Activated T-cell treated with anti-CD3 and anti-CD28 coated beads, Interleukin-2, amount 50 U/mL, for 4 hours (primary cell): ENCODE measurements at regions not wholly inside any gene's neighbourhood (a gene's known extent, or its start where the extent isn't known, plus 50 kb on each side); places are given as distances from the start of the nearest gene placed in this dataset.
"Not testable (repeated sequence)": the region's sequence is repeated elsewhere in the genome, so short reads cannot be mapped to it uniquely, and the experiment has no call there.

ENCODE experiments used
- ATAC-seq, 2 donors: fragments of 200-7000 bp; cut with Tn5 transposase; one replicate each; pipeline ENCODE4 v1.10.0; 2021
- DNase-seq: peaks from one replicate; pipeline ENCODE4 v3.0.0-alpha.2; 2020
- H3K27me3 Mint-ChIP-seq: one replicate; pipeline ENCODE4 v1.8.0; 2021; ENCODE audit warnings: low read depth, mixed read lengths
- H3K36me3 Mint-ChIP-seq: one replicate; pipeline ENCODE4 v1.8.0; 2022; ENCODE audit warnings: mixed read lengths; ENCODE audit not compliant: insufficient read depth
- H3K4me1 Mint-ChIP-seq: one replicate; pipeline ENCODE4 v1.8.0; 2021; ENCODE audit warnings: low read depth, mixed read lengths
- H3K4me3 Mint-ChIP-seq: one replicate; pipeline ENCODE4 v1.8.0; 2021; ENCODE audit warnings: mild to moderate bottlenecking, moderate library complexity, mixed read lengths
- H3K9me3 Mint-ChIP-seq: one replicate; pipeline ENCODE4 v1.8.0; 2021; ENCODE audit warnings: mixed read lengths

DNA sequence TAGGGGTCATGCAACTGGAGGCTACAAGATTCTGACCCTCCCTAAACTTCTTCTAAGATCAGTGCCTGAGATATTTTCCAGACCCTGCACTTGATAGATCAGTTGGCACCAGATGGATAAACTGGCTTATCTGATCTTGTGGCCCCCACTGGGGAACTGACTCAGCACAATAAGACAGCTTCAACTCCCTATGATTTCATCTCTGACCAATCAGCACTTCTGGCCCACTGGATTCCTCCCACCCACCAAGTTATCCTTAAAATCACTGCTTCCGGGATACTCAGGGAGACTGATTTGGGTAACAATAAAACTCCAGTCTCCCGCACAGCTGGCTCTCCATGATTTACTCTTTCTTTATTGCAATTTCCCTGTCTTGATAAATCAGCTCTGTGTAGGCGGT is 2180.4 kb upstream of the WWC1 start:
- ATAC-seq (no peak), DNase-seq (no peak)
- H3K27me3 Mint-ChIP-seq, result no peaks in the 10 kb centered on the region
- no peak overlapping the region for H3K4me3 Mint-ChIP-seq
- peaks cover 8% of the 10 kb centered on the region for H3K9me3 Mint-ChIP-seq
- no peaks in the 10 kb centered on the region for H3K4me1 Mint-ChIP-seq
- no peaks in the 10 kb centered on the region for H3K36me3 Mint-ChIP-seq

DNA sequence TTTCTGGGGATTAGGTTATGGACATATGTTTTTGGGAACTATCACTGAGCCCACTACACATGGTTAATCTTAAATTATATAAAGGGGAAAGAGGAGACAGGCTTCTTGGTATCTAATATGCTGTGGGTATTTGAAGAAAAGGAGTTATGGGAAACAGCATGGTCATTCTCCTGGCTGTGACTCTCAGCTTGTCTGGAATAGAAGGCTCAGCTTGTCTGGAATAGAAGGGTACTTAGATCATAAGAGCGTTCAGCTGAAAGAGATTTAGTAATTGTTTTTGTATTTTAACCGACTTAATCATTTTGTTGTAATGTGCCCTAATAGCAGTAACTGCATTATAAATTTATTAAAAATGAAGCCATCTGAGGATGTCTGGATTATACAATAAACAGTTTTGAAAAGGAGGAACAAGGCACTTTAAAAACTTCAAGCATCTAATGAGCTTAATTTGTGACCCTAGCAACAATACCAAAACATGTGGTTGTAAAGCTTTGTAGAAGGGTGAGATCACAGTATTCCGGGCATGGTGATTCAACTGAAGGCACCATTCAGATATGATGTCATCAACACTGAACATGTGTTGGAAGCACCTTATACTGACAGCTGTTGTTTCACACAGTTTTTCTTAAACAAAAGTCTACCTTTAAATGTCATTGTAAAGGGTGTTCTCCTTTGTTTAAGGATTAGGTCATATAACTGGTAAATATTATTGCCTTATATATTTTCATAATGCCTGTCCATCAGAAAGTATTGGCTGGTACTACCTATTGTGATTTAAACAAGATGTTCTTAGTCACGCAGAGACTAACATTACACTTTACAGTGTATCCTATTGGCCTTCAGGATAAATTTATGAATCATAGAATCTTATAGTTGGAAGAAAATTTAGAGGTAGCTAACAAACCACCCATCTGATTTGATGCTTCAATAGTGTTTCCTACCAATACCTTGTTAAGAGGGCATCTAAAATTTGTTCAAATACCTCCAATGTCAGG is 2174.1 kb upstream of the WWC1 start:
- ATAC-seq (no peak), DNase-seq (no peak)
- Mint-ChIP-seq H3K4me1 (no peaks in the 10 kb centered on the region), H3K27me3 (no peaks in the 10 kb centered on the region), H3K4me3 (no peak overlapping the region), H3K9me3 (peaks cover 13% of the 10 kb centered on the region), H3K36me3 (no peaks in the 10 kb centered on the region)

DNA sequence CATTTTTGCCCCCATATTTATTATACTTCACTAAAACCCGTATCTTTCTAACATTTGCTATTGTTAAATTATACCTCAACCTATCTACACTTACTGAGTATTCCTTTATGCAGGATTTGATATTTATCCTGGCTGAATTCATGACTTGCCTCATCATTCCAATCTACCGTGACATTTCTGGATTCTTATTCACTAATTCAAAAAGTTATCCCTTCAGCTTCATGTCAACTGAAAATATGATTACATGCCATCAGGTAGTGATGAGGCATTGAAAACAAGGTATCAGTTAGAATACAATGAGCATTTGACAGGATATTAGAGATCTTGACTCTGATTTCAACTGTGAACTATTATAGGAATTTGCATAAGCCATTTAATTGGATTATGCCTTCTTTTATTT is 2171.9 kb upstream of the WWC1 start:
- no peak overlapping the region for H3K4me3 Mint-ChIP-seq
- DNase-seq (no peak), ATAC-seq (no peak)
- no peaks in the 10 kb centered on the region for H3K27me3 Mint-ChIP-seq
- peaks cover 13% of the 10 kb centered on the region for H3K9me3 Mint-ChIP-seq
- H3K4me1 Mint-ChIP-seq, result no peaks in the 10 kb centered on the region
- no peaks in the 10 kb centered on the region for H3K36me3 Mint-ChIP-seq

DNA sequence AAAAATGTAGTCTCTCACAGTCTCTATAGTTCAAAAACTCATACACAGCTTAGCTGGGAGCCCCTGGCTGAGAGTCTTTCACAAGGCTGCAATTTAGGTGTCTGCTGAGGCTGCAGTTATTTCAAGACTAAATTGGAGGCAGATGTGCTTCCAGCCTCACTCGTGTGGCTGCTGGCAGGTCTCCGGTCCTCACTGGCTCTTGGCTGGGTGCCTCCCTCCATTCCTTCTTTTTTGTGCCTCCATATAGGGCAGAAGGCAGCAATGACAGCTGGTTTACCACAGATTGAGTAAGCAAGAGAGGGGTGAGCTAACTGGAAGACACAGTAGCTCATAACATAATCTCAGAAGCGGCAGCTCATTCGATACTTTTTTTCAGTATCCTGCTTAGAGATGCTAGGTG is 2167.7 kb upstream of the WWC1 start:
- Mint-ChIP-seq H3K27me3 (no peaks in the 10 kb centered on the region), H3K9me3 (peaks cover 5% of the 10 kb centered on the region), H3K4me1 (no peaks in the 10 kb centered on the region), H3K36me3 (no peaks in the 10 kb centered on the region), H3K4me3 (no peak overlapping the region)
- DNase-seq (no peak), ATAC-seq (no peak)

DNA sequence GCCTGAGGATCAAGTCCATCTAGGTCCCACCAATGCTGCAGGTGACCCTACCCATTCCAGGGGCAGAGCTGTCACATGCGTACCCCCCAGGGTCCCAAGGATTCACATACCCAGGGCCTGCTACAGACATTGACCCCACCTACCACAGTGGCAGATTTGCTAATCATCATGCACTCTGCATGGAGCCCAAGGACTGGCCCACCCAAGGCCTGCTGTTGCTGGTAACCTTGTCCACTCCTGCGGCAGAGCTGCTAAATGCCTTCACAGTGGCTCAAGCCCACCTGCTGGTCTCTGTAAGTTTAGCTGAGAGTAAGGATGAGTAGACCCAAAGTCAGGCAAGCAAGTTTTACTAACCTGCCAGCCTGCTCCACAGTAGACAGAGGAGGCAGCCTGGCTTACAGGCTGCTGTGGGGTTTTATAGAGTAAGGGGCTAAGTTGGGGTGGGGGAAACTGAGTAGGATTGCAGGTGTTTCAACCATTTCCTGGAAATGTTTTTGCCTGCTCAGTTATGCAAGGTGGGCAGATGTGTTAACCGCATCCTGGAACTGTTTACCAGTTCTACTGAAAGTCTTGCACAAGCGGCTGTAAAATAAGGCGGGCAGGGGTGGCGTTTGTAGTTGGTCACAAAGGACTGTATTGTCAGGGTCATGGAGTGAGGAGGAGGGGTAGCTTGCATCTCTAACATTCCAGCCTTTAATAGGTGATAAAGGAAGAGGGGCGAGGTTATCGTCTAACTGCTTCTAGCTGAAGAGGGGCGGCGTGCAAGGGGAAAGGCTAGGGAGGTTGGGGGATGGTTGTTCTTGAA is 2163.5 kb upstream of the WWC1 start:
- no peaks in the 10 kb centered on the region for H3K4me1 Mint-ChIP-seq
- no peak overlapping the region for H3K4me3 Mint-ChIP-seq
- peaks cover 3% of the 10 kb centered on the region for H3K9me3 Mint-ChIP-seq
- DNase-seq, result no peak
- H3K36me3 Mint-ChIP-seq, result no peaks in the 10 kb centered on the region
- no peaks in the 10 kb centered on the region for H3K27me3 Mint-ChIP-seq
- ATAC-seq, result no peak

DNA sequence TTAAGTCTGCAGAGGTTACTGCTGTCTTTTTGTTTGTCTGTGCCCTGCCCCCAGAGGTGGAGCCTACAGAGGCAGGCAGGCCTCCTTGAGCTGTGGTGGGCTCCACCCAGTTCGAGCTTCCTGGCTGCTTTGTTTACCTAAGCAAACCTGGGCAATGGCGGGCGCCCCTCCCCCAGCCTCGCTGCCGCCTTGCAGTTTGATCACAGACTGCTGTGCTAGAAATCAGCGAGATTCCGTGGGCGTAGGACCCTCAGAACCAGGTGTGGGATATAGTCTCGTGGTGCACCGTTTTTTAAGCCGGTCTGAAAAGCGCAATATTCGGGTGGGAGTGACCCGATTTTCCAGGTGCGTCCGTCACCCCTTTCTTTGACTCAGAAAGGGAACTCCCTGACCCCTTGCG is 2146.3 kb upstream of the WWC1 start:
- not testable (repeated sequence) for H3K4me3 Mint-ChIP-seq, DNase-seq, ATAC-seq, H3K36me3 Mint-ChIP-seq, H3K27me3 Mint-ChIP-seq, H3K4me1 Mint-ChIP-seq
- peaks cover 19% of the 10 kb centered on the region for H3K9me3 Mint-ChIP-seq

DNA sequence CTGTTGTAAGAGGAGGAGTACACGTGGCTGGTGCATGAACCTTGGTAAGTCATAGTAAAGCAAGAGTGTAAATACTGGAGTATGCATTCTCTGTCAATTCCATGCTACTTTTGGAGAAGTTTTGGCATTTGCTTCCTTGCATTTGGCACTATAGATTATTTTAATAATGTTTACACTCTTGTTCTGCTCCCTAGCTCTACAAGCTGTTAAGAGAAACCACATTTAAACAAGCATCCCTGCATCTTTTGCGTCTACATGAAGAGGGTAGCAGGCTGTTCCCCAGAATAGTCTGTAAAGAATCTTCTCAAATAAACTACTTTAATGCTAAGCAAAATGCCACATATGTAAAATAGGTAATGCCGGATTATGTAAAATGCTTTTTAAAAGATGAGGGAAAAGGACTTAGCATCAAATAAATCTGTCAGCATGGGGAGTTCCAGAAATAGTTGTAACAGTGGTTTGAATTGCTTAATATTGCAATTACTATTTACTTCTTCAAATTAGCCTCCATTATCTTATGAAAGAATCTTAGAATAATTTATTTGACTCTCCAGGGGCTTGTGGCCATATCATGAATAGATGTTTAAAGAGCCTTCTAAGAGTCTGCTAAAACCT is 2127.3 kb upstream of the WWC1 start:
- H3K9me3 Mint-ChIP-seq, result no peaks in the 10 kb centered on the region
- no peaks in the 10 kb centered on the region for H3K27me3 Mint-ChIP-seq
- no peaks in the 10 kb centered on the region for H3K4me1 Mint-ChIP-seq
- DNase-seq (no peak), ATAC-seq (no peak)
- H3K36me3 Mint-ChIP-seq, result no peaks in the 10 kb centered on the region
- no peak overlapping the region for H3K4me3 Mint-ChIP-seq

DNA sequence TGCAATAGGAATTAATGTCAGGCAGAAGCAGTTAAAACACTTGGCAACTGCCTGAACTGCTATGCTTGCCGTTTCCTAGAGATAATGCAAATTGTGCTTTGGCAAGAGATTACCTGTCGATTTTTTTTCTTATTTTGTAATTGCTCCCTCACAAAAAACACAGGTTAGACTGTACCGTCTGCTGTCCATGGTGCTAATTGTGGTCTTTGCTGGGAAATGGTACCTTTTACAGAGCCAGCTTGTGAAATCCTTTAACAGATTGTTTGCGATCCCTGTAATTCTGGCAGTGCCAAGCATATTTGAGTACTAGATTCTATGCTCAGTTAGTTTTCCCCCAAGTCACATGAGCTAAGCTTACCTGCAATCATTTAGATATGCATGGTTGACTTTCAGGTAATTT is 2125.8 kb upstream of the WWC1 start:
- Mint-ChIP-seq H3K27me3 (no peaks in the 10 kb centered on the region), H3K9me3 (peaks cover 2% of the 10 kb centered on the region), H3K4me1 (no peaks in the 10 kb centered on the region), H3K36me3 (no peaks in the 10 kb centered on the region), H3K4me3 (no peak overlapping the region)
- DNase-seq (no peak), ATAC-seq (no peak)

DNA sequence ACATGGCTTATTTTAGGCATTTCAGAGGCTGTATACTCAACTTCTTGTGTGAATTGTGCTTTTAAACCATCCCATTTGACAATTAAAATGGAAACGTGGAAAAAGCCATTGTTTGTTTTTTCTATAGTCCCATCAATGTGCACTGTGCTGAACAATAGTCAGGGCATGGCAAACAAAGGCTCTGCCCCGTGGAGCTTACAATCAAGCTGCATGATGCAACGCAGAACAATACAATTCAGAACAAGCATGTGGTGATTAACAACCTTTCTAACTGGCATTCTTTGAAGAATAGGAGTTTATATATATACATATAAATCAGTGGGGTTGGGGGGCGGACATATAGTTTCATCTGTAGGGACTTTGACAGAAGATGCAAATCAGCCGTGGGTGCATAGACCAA is 2125.4 kb upstream of the WWC1 start:
- H3K36me3 Mint-ChIP-seq, result no peaks in the 10 kb centered on the region
- no peaks in the 10 kb centered on the region for H3K4me1 Mint-ChIP-seq
- H3K27me3 Mint-ChIP-seq, result no peaks in the 10 kb centered on the region
- peaks cover 4% of the 10 kb centered on the region for H3K9me3 Mint-ChIP-seq
- DNase-seq (no peak), ATAC-seq (no peak)
- H3K4me3 Mint-ChIP-seq, result no peak overlapping the region

DNA sequence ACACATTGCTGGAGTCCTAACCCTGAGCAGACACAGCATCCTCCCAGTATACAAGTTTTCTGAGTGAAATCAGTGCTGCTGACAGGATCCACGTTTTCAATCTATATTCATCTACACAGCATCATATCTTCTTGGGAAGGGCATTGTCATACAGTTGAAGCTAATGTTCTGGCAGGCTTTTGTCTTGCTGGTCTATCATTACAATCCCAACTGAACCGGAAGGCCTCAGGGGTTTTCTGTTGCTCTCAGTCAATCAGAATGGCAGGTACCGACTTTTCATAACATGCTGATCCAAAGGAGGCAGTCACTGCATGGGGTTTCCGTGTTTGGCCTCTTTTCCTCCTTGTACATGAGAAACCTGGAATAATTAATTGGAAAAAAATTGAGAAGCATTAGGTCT is 2118.8 kb upstream of the WWC1 start:
- peaks cover 15% of the 10 kb centered on the region for H3K9me3 Mint-ChIP-seq

DNA sequence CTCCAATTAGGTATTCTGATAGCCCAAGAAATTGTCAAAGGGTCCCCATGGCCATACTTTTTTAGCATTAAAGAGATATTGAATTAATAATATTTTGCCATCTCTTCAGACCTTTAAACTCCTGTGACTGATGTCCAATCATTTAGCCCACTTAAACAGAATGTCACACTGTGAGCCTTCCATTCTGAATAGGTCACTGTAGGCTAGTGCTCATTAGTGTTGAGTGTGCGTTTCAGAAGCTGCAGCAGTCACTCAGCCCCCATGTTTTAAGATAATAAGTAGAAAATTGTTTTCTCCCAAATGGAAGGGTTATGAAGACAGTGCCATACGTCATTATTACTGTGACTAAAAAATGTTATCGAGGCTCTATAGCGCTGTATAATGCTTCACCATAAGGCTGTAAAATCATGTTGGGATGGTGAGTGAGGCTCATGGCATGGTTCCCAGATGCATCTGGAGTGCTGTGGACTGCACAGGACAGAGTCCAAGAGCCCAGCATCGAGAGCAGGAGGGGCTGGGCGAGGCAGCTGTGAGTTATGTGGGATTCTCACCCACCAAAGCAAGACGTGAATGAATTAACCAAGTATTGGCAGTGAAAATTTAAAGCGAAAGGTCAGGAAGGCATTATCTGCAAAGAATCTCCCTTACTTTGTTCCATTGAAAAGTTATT is 2112.9 kb upstream of the WWC1 start:
- no peak for ATAC-seq
- Mint-ChIP-seq H3K9me3 (peaks cover 17% of the 10 kb centered on the region), H3K27me3 (no peaks in the 10 kb centered on the region), H3K36me3 (no peaks in the 10 kb centered on the region), H3K4me1 (no peaks in the 10 kb centered on the region), H3K4me3 (no peak overlapping the region)
- no peak for DNase-seq

More for the DNA sequence above, 2118.8 kb upstream of the WWC1 start:
- ATAC-seq, result no peak
- Mint-ChIP-seq H3K36me3 (no peaks in the 10 kb centered on the region), H3K4me1 (no peaks in the 10 kb centered on the region), H3K27me3 (no peaks in the 10 kb centered on the region), H3K4me3 (no peak overlapping the region)
- no peak for DNase-seq

DNA sequence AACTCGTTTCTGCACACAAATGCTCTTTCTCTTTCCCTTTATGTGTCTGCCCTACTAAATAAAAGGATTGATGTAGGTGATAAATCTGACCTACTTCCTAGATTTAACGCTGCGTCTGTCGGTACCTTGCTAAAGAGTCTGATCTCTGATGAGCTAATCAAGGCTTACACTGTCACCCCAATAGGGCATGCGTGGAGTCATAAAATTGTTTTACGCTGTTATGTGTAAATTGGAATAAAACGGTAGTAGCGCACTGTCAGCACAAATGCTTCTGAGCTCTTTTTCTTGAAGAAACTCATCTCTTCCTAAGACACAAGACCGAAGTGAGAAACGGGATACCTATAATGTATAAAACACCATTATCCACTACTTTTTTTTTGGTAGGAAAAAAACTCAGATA is 2106.3 kb upstream of the WWC1 start:
- Mint-ChIP-seq H3K9me3 (peaks cover 23% of the 10 kb centered on the region), H3K4me3 (no peak overlapping the region), H3K4me1 (no peaks in the 10 kb centered on the region), H3K36me3 (no peaks in the 10 kb centered on the region), H3K27me3 (no peaks in the 10 kb centered on the region)
- DNase-seq, result no peak
- no peak for ATAC-seq

DNA sequence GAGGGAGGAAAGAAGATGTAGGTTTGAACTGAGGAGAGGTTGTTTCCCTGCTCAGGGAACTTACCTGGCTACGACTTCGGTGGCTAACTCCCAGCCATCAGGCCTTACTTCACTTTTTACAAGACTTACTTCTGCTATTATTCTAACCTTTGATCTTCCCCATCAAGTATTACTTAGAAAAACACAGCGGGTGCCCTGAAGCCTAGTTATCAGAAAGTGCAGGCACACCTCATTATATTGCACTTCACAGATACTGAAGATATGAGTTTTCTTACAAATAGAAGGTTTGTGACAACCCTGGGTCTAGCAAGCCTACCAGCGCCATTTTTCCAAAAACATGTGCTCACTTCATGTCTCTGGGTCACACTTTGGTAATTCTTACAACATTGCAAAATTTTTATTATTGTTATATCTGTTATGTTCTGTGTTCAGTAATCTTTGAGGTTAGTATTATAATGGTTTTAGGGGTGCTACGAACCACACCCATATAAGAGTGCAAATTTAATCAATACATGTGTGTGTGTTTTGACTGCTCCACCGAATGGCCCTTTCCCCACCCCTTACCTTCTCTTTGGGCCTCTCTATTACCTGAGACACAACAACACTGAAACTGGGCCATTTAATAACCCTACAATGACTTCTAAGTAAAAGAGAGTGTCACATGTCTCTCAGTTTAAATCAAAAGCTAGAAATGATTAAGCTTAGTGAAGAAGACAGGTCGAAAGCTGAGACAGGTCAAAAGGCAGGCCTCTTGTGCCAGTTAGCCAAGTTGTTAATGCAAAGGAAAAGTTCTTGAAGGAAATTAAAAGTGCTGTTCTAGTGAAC is 2102.7 kb upstream of the WWC1 start:
- no peak for ATAC-seq
- no peaks in the 10 kb centered on the region for H3K27me3 Mint-ChIP-seq
- no peak overlapping the region for H3K4me3 Mint-ChIP-seq

More for the DNA sequence above, 2102.7 kb upstream of the WWC1 start:
- no peaks in the 10 kb centered on the region for H3K4me1 Mint-ChIP-seq
- no peaks in the 10 kb centered on the region for H3K36me3 Mint-ChIP-seq
- no peak for DNase-seq
- peaks cover 24% of the 10 kb centered on the region for H3K9me3 Mint-ChIP-seq
